Femur (tissue), 1 donor: ENCODE measurements at regions not wholly inside any gene's neighbourhood (a gene's known extent, or its start where the extent isn't known, plus 50 kb on each side); places are given as distances from the start of the nearest gene placed in this dataset.
A peak's percentile ranks its signal among the peaks of the same experiment; 100 is the strongest.
"Not testable (repeated sequence)": the region's sequence is repeated elsewhere in the genome, so short reads cannot be mapped to it uniquely, and the experiment has no call there.

Experiments used
- DNase-seq: peaks from one replicate; pipeline ENCODE4 v3.0.0-alpha.2; 2017

- no peak for DNase-seq
Measured at GRCh38 chr12:83659321-83659720, 972.6 kb downstream of the TMTC2 start.

GRCh38 chr12:83656004-83656403, 969.3 kb downstream of the TMTC2 start:
- no peak for DNase-seq

GRCh38 chr12:83642205-83642604, 955.5 kb downstream of the TMTC2 start:
- no peak for DNase-seq

GRCh38 chr12:83641789-83642188, 955.1 kb downstream of the TMTC2 start:
- no peak for DNase-seq

- DNase-seq, result no peak
Measured at GRCh38 chr12:83634726-83635267, 948.1 kb downstream of the TMTC2 start.

GRCh38 chr12:83630526-83630925, 943.8 kb downstream of the TMTC2 start:
- no peak for DNase-seq

- DNase-seq, result peak; percentile 32
Measured at GRCh38 chr12:83629931-83630330, 943.2 kb downstream of the TMTC2 start.

- DNase-seq, result no peak
Measured at GRCh38 chr12:83622205-83622604, 935.5 kb downstream of the TMTC2 start.

GRCh38 chr12:83619973-83620372, 933.3 kb downstream of the TMTC2 start:
- DNase-seq, result no peak

GRCh38 chr12:83615152-83615551, 928.4 kb downstream of the TMTC2 start:
- no peak for DNase-seq

GRCh38 chr12:83613586-83614110, 926.9 kb downstream of the TMTC2 start:
- DNase-seq, result no peak

- no peak for DNase-seq
Measured at GRCh38 chr12:83603106-83603505, 916.4 kb downstream of the TMTC2 start.

GRCh38 chr12:83575326-83575725, 888.6 kb downstream of the TMTC2 start:
- DNase-seq, result no peak

GRCh38 chr12:83574142-83574541, 887.4 kb downstream of the TMTC2 start:
- no peak for DNase-seq

GRCh38 chr12:83573671-83574070, 887.0 kb downstream of the TMTC2 start:
- DNase-seq, result no peak

GRCh38 chr12:83559650-83560049, 872.9 kb downstream of the TMTC2 start:
- no peak for DNase-seq

- DNase-seq, result not testable (repeated sequence)
Measured at GRCh38 chr12:83556040-83556439, 869.3 kb downstream of the TMTC2 start.

GRCh38 chr12:83541446-83541845, 854.7 kb downstream of the TMTC2 start:
- no peak for DNase-seq

- no peak for DNase-seq
Measured at GRCh38 chr12:83538361-83538965, 851.8 kb downstream of the TMTC2 start.

- DNase-seq, result no peak
Measured at GRCh38 chr12:83537428-83538053, 850.8 kb downstream of the TMTC2 start.

- DNase-seq, result no peak
Measured at GRCh38 chr12:83536496-83536895, 849.8 kb downstream of the TMTC2 start.

GRCh38 chr12:83528571-83528970, 841.9 kb downstream of the TMTC2 start:
- no peak for DNase-seq

- no peak for DNase-seq
Measured at GRCh38 chr12:83527810-83528209, 841.1 kb downstream of the TMTC2 start.

GRCh38 chr12:83515306-83516026, 828.8 kb downstream of the TMTC2 start:
- no peak for DNase-seq
